DMS79 treated with DMSO at 0.1 percent for 48 hours (cell line): ENCODE measurements at regions not wholly inside any gene's neighbourhood (a gene's known extent, or its start where the extent isn't known, plus 50 kb on each side); places are given as distances from the start of the nearest gene placed in this dataset.
"Not testable (repeated sequence)": the region's sequence is repeated elsewhere in the genome, so short reads cannot be mapped to it uniquely, and the experiment has no call there.

Experiments
- DNase-seq: peaks from one replicate; lab custom pipeline; 2025; lab: John Stamatoyannopoulos, UW

- no peak for DNase-seq
Measured at GRCh38 chr5:102617191-102618187, 118.7 kb upstream of the SLCO6A1 start.

DNA sequence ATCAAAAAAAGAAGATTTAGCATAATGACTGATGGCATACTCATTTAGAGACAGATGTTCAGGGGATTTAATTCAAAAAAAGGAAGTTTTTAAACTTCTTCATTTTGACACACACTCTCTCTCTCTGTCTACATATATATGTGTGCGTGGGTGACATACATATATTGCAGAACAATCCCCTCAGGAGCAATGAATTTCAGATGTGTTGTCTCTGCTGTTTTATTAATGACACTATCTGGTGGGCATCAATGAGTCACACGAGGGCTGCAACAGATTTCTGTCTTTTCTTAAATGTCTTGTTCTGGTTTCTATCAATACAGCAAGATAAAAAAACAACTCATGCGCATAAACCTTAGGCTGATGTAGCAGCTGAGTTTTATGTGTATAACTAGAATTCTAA is 123.5 kb upstream of the SLCO6A1 start:
- no peak for DNase-seq

GRCh38 chr5:102623329-102624065 is 124.7 kb upstream of the SLCO6A1 start:
- DNase-seq = no peak

DNA sequence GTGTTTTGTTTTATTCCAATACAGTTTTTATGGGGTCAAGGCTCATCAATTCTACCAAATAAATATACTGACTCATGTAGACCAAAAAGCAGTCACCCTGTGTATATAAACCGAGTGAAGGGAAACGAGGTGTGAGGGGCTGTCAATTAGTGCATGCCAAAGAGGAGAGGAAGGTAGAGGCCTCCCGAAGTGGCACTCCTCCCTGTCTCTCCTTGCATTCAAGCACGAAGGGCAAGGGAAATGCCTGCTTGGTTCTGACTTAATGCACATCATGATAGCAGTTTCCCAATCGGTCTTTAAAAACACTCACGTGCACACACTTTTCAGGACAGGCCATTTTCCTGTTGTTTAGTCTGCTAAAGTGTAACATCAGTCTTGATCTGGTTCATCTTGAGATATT is 125.6 kb upstream of the SLCO6A1 start:
- DNase-seq = peak; percentile 58

DNA sequence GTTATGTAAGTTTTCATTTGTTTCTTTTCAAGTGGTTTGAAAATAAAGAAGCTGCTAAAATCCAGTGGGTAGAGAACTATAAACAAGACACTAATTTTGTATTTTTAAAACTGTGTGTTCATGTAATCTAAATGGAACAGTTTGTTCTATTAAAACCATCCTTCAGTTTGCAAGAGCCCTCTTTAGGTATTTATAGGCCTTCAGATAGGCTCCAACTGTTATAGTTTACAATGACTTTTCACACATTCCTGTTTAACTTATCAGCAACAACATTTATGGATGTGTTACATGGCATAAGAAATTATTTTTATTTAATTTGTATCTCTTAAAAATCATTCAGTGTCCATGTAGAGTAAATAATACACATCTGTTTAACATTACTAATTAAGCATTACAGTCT is 126.7 kb upstream of the SLCO6A1 start:
- DNase-seq = no peak

DNA sequence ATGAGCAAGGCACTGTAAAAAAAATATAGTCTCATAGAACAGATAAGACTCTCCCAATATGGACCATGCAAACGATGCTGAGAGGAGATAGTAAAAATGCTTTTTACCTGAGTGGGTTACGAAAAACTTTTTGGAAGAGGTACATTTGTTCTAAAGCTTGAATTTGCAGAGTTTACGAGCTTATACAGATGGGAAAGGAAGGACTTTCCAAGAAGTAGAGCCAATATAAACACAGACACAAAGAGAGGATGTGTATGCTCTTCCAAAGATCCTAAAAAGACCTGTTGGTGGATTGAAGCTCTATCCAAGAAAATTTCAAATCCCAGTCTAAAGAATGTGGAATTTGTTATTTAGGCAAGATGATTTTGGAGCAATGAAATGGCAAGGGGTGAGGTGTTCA is 127.1 kb upstream of the SLCO6A1 start:
- DNase-seq = no peak

DNA sequence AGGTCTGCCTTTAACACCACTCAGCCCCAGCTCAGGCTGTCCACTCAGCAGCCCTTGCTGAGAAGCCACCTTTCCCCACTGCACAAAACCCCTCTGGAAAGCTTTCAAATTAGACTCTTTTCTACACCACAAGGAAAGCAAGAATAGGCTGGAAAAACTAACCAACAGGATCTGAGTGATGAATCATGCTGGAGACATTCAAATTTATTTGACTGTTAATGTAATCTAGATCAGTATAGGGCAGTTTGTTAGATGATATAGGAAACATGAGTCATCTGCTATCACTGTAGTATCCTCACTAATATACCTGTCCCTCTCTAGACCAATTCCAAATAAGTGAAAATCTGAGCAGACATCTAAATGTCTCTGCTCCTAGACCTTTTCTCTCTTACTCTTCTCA is 127.8 kb upstream of the PAM start:
- no peak for DNase-seq

DNA sequence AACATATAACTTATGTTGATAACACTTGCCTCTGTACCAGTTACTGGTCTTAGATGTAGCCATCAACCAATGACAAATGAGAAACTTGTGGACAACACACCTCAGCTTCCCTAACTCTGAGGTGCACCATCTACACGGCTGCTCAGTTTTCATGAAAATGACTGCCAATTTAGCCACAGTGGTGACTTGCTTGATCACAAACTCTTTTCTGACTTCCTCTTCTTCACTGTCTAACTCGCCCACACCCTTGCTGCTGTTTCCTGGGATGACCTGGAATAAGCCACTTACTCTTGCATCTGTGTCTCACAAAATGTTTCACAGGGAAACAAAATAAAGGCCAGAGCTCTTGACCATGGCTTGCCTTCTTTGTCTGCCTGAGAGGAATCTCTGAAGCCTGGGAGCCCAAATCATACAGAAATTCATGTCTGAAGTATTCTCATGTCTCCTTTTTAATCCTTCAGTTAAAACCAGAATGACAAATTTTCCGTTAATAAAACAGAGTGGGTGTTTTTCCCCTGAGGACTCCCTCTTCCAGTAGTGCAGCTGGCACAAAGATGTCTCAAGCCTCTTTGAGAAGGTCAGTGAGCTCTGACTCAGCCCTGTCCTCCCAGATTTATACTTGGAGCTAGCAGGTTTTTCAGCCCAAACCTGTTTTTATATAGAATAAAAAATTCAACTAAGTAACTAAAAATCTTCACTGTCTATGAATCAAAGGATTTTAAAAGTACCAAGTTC is 126.5 kb upstream of the PAM start:
- no peak for DNase-seq

- DNase-seq = no peak
Measured at GRCh38 chr5:102629827-102630605, 125.1 kb upstream of the PAM start.

GRCh38 chr5:102635399-102635798 is 119.7 kb upstream of the PAM start:
- DNase-seq = not testable (repeated sequence)

DNA sequence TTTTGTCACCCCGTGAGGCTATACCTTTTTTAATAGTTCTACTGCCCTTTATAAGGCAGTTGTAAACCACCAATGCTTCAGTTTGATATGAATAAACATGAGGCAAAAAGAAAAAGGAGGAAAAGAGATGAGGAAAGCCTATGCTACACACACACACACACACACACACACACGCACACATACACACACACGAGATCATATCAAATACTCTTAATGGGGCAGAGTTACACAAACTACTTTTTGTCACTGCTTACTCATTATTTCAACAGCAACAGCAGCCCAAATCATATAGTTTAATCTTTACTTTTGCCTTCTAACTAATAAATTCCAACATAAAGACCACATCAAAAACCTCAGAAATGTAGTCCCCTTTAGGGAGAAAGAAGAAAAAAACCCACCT is 116.8 kb upstream of the PAM start:
- no peak for DNase-seq

- no peak for DNase-seq
Measured at GRCh38 chr5:102638912-102639652, 116.0 kb upstream of the PAM start.

- no peak for DNase-seq
Measured at GRCh38 chr5:102649731-102650130, 105.4 kb upstream of the PAM start.

GRCh38 chr5:102651466-102651865 is 103.6 kb upstream of the PAM start:
- no peak for DNase-seq

- peak; percentile 13 for DNase-seq
Measured at GRCh38 chr5:102654559-102655349, 100.4 kb upstream of the PAM start.

DNA sequence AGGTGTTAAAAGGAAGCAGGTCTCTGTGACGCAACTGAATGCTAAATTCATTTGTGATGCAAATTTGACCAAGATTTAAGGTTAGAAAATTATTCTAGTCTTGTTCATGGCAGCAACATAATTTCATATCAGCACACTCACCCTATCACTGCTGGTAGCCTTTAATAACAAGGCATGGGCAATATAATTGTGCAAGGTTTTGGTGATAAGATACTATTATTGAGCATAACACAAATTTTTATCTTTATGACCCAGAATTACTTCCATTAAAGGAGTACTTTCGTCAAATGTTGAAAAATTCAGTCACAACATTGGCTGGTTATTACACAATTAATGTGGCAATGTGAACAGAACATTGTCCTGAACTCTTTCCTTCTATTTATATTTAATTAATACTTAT is 96.0 kb upstream of the PAM start:
- DNase-seq = no peak

DNA sequence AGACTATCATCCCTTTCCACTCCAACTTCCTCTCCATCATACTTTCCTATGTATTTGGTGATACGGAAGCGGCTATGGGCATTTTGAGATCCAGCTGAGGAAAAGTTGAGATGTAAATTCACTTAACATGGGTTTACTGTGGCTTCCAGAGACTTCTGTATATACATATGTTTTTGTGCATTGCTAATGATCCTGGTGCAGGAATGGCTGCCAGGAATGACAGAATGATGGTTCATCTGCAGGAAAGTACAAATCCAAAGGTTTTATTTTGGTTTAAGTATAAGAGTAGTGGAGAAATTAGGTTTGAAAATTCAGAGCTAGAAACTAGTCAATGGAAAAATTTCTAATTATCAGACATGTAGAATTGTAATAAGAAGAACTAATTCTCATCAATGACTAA is 95.0 kb upstream of the PAM start:
- no peak for DNase-seq

DNA sequence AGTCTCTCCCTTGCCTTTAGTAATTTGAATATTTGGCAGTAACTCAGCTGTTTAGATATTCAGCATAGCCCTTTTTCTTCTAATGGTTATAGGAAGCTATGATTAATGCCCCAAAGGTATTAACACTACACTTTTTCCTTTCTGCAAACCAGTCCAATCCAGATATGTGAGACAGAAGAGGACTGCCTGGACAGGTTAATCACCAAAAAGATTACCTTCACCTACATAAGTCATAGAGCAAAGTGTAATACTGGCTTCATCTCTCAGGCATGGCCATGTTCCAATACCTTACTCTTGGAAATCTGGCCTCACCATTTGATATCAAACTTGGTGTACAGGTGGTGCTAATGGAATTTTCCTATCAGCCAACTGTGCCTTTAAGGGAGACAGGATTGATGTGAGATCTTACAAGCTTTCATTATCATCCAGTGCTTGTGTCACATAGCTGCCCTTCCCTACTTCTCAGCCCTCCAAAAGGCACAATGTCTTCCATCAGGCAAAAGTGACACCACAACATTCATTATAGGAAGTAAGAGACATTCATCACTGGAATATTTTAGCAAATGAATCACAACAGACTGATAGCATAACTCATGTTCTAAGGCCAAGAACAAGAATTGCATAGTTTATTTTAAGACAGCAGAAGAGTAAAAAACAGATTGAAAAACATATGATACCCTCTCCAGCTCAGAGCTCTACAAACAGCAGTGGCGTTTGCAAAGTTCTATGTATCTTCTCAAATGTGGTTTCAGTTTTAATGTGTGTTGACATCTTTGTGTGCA is 91.2 kb upstream of the PAM start:
- DNase-seq = no peak

DNA sequence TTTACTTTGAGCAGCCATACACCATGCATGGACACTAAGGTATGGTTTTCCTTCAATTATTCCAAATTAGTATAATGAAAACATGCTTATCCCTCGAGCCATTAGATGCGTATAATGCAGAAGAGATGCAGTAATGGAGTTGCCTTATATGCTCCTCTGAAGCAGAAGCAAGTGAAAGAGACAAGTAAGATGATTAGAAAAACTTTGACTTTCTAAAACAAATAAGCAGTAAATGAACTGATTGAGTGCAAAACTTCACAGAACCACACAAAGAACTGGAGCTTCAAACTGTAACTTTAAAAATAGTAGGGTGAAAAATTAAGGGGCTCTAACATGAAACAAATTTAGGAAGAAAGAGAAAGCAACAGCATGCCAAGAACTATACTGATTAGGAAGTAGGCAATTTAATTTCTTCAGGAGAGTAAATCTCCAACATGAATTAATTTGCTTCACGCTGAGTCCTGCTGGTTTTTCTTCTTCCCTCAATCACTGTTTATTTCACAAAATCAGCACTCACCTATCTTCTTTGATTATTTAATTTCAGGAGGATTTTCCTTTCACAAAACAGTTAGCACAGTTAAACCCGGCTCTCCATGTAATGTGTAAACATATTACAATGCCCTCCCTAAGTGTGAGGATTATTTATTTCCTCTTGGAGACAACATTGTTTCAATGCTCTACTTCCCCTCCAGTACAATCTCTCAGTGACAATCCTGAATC is 90.3 kb upstream of the PAM start:
- DNase-seq = no peak
